ENCODE measurements at regions not wholly inside any gene's neighbourhood (a gene's known extent, or its start where the extent isn't known, plus 50 kb on each side); places are given as distances from the start of the nearest gene placed in this dataset.

GRCh38 chr4:149065753-149066152 is 623.5 kb upstream of the NR3C2 start:
- Histone ChIP-seq H3K4me3 (no peak overlapping the region), H3K27ac (no peak overlapping the region), H3K9me3 (no peaks in the 10 kb centered on the region), H3K27me3 (replicated peaks; ENCODE audit: insufficient read depth) (no peaks in the 10 kb centered on the region), H3K36me3 (no peaks in the 10 kb centered on the region), H3K4me1 (ENCODE audit: control insufficient read depth in 1 of 2, low read depth in 2 of 2) (no peaks in the 10 kb centered on the region)
- ATAC-seq (ENCODE audit: insufficient number of reproducible peaks, low FRiP score, low read depth) (no peak), DNase-seq (ENCODE audit: low spot score) (no peak)
- no peak for TF ChIP-seq CTCF (IDR thresholded peaks at IDR 0.05)

DNA sequence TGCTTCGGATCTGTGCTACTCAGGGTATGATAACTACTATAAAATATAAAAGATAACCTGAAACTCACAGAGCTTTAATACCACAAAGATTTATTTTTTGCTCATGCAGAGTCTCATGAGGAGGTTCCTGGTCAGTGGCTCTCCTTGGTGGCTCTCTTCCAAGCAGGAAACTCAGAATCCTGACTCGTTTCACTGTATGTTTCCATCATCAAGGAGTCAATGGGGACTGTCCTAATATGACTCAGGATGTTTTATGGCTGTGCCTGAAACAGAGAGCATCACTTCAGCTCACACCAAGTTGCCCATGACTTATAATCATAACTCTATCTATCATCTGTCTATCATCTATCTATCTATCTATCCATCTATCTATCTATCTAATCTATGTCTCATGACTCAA is 620.8 kb upstream of the NR3C2 start:
- Histone ChIP-seq H3K27me3 (replicated peaks; ENCODE audit: insufficient read depth) (no peaks in the 10 kb centered on the region), H3K27ac (no peak overlapping the region), H3K9me3 (no peaks in the 10 kb centered on the region), H3K4me1 (ENCODE audit: control insufficient read depth in 1 of 2, low read depth in 2 of 2) (no peaks in the 10 kb centered on the region), H3K36me3 (no peaks in the 10 kb centered on the region), H3K4me3 (no peak overlapping the region)
- ATAC-seq (ENCODE audit: insufficient number of reproducible peaks, low FRiP score, low read depth), result no peak
- no peak for TF ChIP-seq CTCF (IDR thresholded peaks at IDR 0.05)
- DNase-seq (ENCODE audit: low spot score), result no peak

GRCh38 chr4:149057594-149057993 is 615.4 kb upstream of the NR3C2 start:
- no peak for DNase-seq (ENCODE audit: low spot score)
- Histone ChIP-seq H3K9me3 (no peaks in the 10 kb centered on the region), H3K4me1 (ENCODE audit: control insufficient read depth in 1 of 2, low read depth in 2 of 2) (no peaks in the 10 kb centered on the region), H3K36me3 (no peaks in the 10 kb centered on the region), H3K4me3 (no peak overlapping the region), H3K27me3 (replicated peaks; ENCODE audit: insufficient read depth) (no peaks in the 10 kb centered on the region), H3K27ac (no peak overlapping the region)
- no peak for TF ChIP-seq CTCF (IDR thresholded peaks at IDR 0.05)
- ATAC-seq (ENCODE audit: insufficient number of reproducible peaks, low FRiP score, low read depth), result no peak

- no peaks in the 10 kb centered on the region for H3K9me3 ChIP-seq
- H3K27ac ChIP-seq, result no peak overlapping the region
- no peak overlapping the region for H3K4me3 ChIP-seq
- no peaks in the 10 kb centered on the region for H3K36me3 ChIP-seq
- H3K4me1 ChIP-seq (ENCODE audit: control insufficient read depth in 1 of 2, low read depth in 2 of 2), result no peaks in the 10 kb centered on the region
- ATAC-seq (ENCODE audit: insufficient number of reproducible peaks, low FRiP score, low read depth), result no peak
- DNase-seq (ENCODE audit: low spot score), result no peak
- H3K27me3 ChIP-seq (replicated peaks; ENCODE audit: insufficient read depth), result no peaks in the 10 kb centered on the region
- no peak for TF ChIP-seq CTCF (IDR thresholded peaks at IDR 0.05)
Measured at GRCh38 chr4:149056615-149057014, 614.4 kb upstream of the NR3C2 start.

DNA sequence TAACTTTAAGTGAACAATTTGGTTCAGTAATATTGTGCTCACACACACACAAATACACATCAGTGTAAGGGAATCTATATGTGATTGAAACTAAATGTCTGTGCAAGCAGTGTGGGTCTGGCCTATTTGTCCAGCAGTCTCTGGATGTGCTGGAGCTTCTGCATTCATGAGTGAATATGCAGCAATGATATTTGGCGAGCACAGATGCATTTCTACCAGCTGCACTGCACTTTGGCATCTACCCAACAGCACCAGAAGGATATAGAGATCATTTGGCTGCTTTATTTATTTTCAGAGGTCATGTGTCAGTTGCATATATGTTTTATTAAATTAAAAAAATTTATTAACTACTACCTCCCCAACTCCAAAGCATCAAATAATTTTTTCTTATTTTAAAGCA is 613.4 kb upstream of the NR3C2 start:
- no peaks in the 10 kb centered on the region for H3K4me1 ChIP-seq (ENCODE audit: control insufficient read depth in 1 of 2, low read depth in 2 of 2)

More for the DNA sequence above, 613.4 kb upstream of the NR3C2 start:
- no peaks in the 10 kb centered on the region for H3K9me3 ChIP-seq
- no peaks in the 10 kb centered on the region for H3K36me3 ChIP-seq
- H3K27me3 ChIP-seq (replicated peaks; ENCODE audit: insufficient read depth), result no peaks in the 10 kb centered on the region
- no peak overlapping the region for H3K27ac ChIP-seq
- ATAC-seq (ENCODE audit: insufficient number of reproducible peaks, low FRiP score, low read depth) (no peak), DNase-seq (ENCODE audit: low spot score) (no peak)
- no peak overlapping the region for H3K4me3 ChIP-seq
- TF ChIP-seq CTCF (IDR thresholded peaks at IDR 0.05), result no peak

Data from thoracic aorta (tissue), 2 donors.